Neural crest cell (in vitro differentiated cells): ENCODE measurements at regions not wholly inside any gene's neighbourhood (a gene's known extent, or its start where the extent isn't known, plus 50 kb on each side); places are given as distances from the start of the nearest gene placed in this dataset.

Experiments used
- DNase-seq: peaks from one replicate; pipeline ENCODE4 v3.0.0; 2021; ENCODE audit warnings: low read depth, mixed read lengths, low spot score
- H3K27ac Mint-ChIP-seq: one replicate; pipeline ENCODE4 v1.8.0; 2021; ENCODE audit warnings: mild to moderate bottlenecking, mixed read lengths; ENCODE audit not compliant: unreplicated experiment
- H3K27me3 Mint-ChIP-seq: 2 replicates; pipeline ENCODE4 v1.8.0; 2021; ENCODE audit warnings: low read depth, mild to moderate bottlenecking, mixed read lengths
- H3K36me3 Mint-ChIP-seq: 2 replicates; pipeline ENCODE4 v1.8.0; 2021; ENCODE audit warnings: low read depth, mild to moderate bottlenecking, mixed read lengths
- H3K4me1 Mint-ChIP-seq: 2 replicates; pipeline ENCODE4 v1.8.0; 2021; ENCODE audit warnings: mixed read lengths
- H3K4me3 Mint-ChIP-seq: one replicate; pipeline ENCODE4 v1.8.0; 2021; ENCODE audit warnings: mild to moderate bottlenecking, mixed read lengths
- H3K9me3 Mint-ChIP-seq: 2 replicates; pipeline ENCODE4 v1.8.0; 2021; ENCODE audit warnings: mixed read lengths
- CTCF ChIP-seq: fragments of 200-600 bp; sonication (generic); conservative IDR thresholded peaks from 2 replicates; pipeline ENCODE4 v1.5.0; 2021; ENCODE audit warnings: antibody characterized with exemption, mild to moderate bottlenecking

- no peak overlapping the region for H3K4me3 Mint-ChIP-seq
- TF ChIP-seq CTCF: no peak
- no peak for DNase-seq
- peaks cover 3% of the 10 kb centered on the region for H3K36me3 Mint-ChIP-seq
- H3K27me3 Mint-ChIP-seq: no peaks in the 10 kb centered on the region
- H3K27ac Mint-ChIP-seq: no peak overlapping the region
- peaks cover 5% of the 10 kb centered on the region for H3K9me3 Mint-ChIP-seq
- H3K4me1 Mint-ChIP-seq: peaks cover 19% of the 10 kb centered on the region
Observed at GRCh38 chr14:34137001-34137745, 186.3 kb upstream of the EGLN3 start.

- DNase-seq: no peak
- H3K36me3 Mint-ChIP-seq: no peaks in the 10 kb centered on the region
Observed at GRCh38 chr14:34135492-34135891, 184.6 kb upstream of the EGLN3 start.

GRCh38 chr14:34134484-34134883, 183.6 kb upstream of the EGLN3 start:
- Mint-ChIP-seq H3K4me1 (peaks cover 10% of the 10 kb centered on the region), H3K27ac (no peak overlapping the region), H3K4me3 (no peak overlapping the region), H3K36me3 (no peaks in the 10 kb centered on the region), H3K9me3 (no peaks in the 10 kb centered on the region), H3K27me3 (no peaks in the 10 kb centered on the region)
- no peak for TF ChIP-seq CTCF
- DNase-seq: no peak

More at GRCh38 chr14:34135492-34135891, 184.6 kb upstream of the EGLN3 start:
- Mint-ChIP-seq H3K27me3 (no peaks in the 10 kb centered on the region), H3K9me3 (no peaks in the 10 kb centered on the region), H3K27ac (no peak overlapping the region), H3K4me1 (peaks cover 19% of the 10 kb centered on the region), H3K4me3 (no peak overlapping the region)
- TF ChIP-seq CTCF: no peak

GRCh38 chr14:34129927-34130552, 179.2 kb upstream of the EGLN3 start:
- Mint-ChIP-seq H3K27me3 (no peaks in the 10 kb centered on the region), H3K4me1 (no peaks in the 10 kb centered on the region)

GRCh38 chr14:34128665-34129064, 177.8 kb upstream of the EGLN3 start:
- Mint-ChIP-seq H3K4me1 (no peaks in the 10 kb centered on the region), H3K4me3 (no peak overlapping the region), H3K27ac (no peak overlapping the region), H3K36me3 (no peaks in the 10 kb centered on the region), H3K27me3 (no peaks in the 10 kb centered on the region), H3K9me3 (no peaks in the 10 kb centered on the region)
- no peak for DNase-seq
- no peak for TF ChIP-seq CTCF

More at GRCh38 chr14:34129927-34130552, 179.2 kb upstream of the EGLN3 start:
- H3K9me3 Mint-ChIP-seq: no peaks in the 10 kb centered on the region
- H3K27ac Mint-ChIP-seq: no peak overlapping the region
- H3K36me3 Mint-ChIP-seq: no peaks in the 10 kb centered on the region
- no peak overlapping the region for H3K4me3 Mint-ChIP-seq
- no peak for DNase-seq
- TF ChIP-seq CTCF: no peak
